HCT116 (cell line): ENCODE measurements at regions not wholly inside any gene's neighbourhood (a gene's known extent, or its start where the extent isn't known, plus 50 kb on each side); places are given as distances from the start of the nearest gene placed in this dataset.

Source experiments
- CTCF ChIP-seq, 3 experiments: fragments of 200-600 bp in 1 of 3; sonication (generic) in 1 of 3; IDR thresholded peaks in 2 of 3; conservative IDR thresholded peaks in 1 of 3; 2 replicates each; pipeline ENCODE4 v1.5.1; 2012 to 2017; ENCODE audit warnings: low read depth in 2 of 3, low read length in 2 of 3, antibody characterized with exemption in 1 of 3, borderline replicate concordance in 1 of 3, control low read depth in 1 of 3, mild to moderate bottlenecking in 1 of 3, mixed read lengths in 1 of 3, mixed run types in 1 of 3, moderate library complexity in 1 of 3; ENCODE audit not compliant: insufficient read depth in 1 of 3
- EZH2 ChIP-seq: fragments of 200-600 bp; sonication (generic); IDR thresholded peaks from 2 replicates; pipeline ENCODE4 v1.6.1; 2017; ENCODE audit warnings: antibody characterized with exemption, mixed run types
- EZH2phosphoT487 ChIP-seq: fragments of 200-600 bp; IDR thresholded peaks from 2 replicates; pipeline ENCODE4 v1.6.1; 2018; ENCODE audit warnings: antibody characterized with exemption, borderline replicate concordance
- POLR2A ChIP-seq: IDR thresholded peaks from 2 replicates; pipeline ENCODE4 v1.7.0; 2011; ENCODE audit warnings: borderline replicate concordance; ENCODE audit not compliant: insufficient read depth, insufficient read length; ENCODE audit errors: extremely low read depth
- POLR2AphosphoS5 ChIP-seq: IDR thresholded peaks from 2 replicates; pipeline ENCODE4 v1.6.1; 2011; ENCODE audit warnings: mild to moderate bottlenecking, low read depth, low read length, moderate library complexity

- TF ChIP-seq POLR2A: no peak
- no peak for TF ChIP-seq CTCF (IDR thresholded peaks at IDR 0.05 in 2 of 3, conservative IDR thresholded peaks at IDR 0.05 in 1 of 3; ENCODE audit: borderline replicate concordance in 1 of 3, insufficient read depth in 1 of 3, low read depth in 2 of 3, low read length in 2 of 3)
- no peak for TF ChIP-seq EZH2phosphoT487
- TF ChIP-seq EZH2: no peak
- TF ChIP-seq POLR2AphosphoS5: no peak
These were observed 242.1 kb upstream of the HS6ST1 start for GRCh38 chr2:128560718-128561117.
